SK-N-MC (cell line): ENCODE measurements at regions not wholly inside any gene's neighbourhood (a gene's known extent, or its start where the extent isn't known, plus 50 kb on each side); places are given as distances from the start of the nearest gene placed in this dataset.
"Not testable (repeated sequence)": the region's sequence is repeated elsewhere in the genome, so short reads cannot be mapped to it uniquely, and the experiment has no call there.

ENCODE experiments used
- DNase-seq: peaks from one replicate; pipeline ENCODE4 v3.0.0-alpha.2; 2011; ENCODE audit warnings: low read depth, low spot score
- H3K27ac ChIP-seq: fragments of 200-600 bp; sonication (generic); 2 replicates; pipeline ENCODE4 v1.5.1; 2016; ENCODE audit warnings: mixed run types
- H3K36me3 ChIP-seq: fragments of 200-600 bp; sonication (generic); 2 replicates; pipeline ENCODE4 v1.6.1; 2017; ENCODE audit warnings: antibody characterized with exemption, low read length, mixed read lengths; ENCODE audit not compliant: insufficient read depth
- H3K4me3 ChIP-seq: fragments of 200-600 bp; sonication (generic); 2 replicates; pipeline ENCODE4 v1.5.1; 2016
- H3K9ac ChIP-seq: fragments of 200-600 bp; sonication (generic); 2 replicates; pipeline ENCODE4 v1.8.0; 2017; ENCODE audit warnings: mixed run types, mixed read lengths; ENCODE audit not compliant: insufficient read length
- H3K9me3 ChIP-seq: fragments of 200-600 bp; sonication (generic); 2 replicates; pipeline ENCODE4 v1.6.1; 2017; ENCODE audit warnings: low read depth, mild to moderate bottlenecking, antibody characterized with exemption, low read length, moderate library complexity, mixed read lengths
- EZH2 ChIP-seq: fragments of 200-600 bp; sonication (generic); IDR thresholded peaks from one replicate; pipeline ENCODE4 v1.6.1; 2017; ENCODE audit warnings: antibody characterized with exemption
- FOXP2 ChIP-seq: optimal IDR thresholded peaks from 2 replicates; pipeline ENCODE3; 2011; ENCODE audit warnings: mild to moderate bottlenecking, moderate library complexity; ENCODE audit not compliant: insufficient read depth; ENCODE audit errors: extremely low read length, control extremely low read depth
- POLR2AphosphoS5 ChIP-seq: IDR thresholded peaks from 2 replicates; pipeline ENCODE4 v1.6.1; 2012; ENCODE audit warnings: mild to moderate bottlenecking, low read depth, low read length, borderline replicate concordance

DNA sequence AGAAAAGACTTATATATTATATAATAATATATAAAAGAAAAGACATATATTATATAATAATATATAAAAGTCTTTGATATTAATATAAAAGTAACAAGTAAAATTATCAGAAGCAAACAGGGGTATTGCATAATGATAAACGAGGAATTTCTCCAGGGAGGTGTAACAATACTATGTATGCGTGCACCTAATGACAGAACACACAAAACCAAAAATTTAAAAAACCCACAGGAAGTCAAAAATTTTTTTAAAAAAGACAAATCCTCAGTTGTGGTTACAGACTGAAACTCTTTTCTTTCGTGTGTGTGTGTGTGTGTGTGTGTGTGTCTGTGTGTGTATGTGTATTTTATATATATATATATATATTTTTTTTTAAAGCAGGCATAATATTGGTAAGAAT, 279.2 kb upstream of the DPP6 start:
- H3K9me3 ChIP-seq = no peaks in the 10 kb centered on the region
- DNase-seq = no peak
- TF ChIP-seq POLR2AphosphoS5 (no peak), FOXP2 (no peak), EZH2 (no peak)

DNA sequence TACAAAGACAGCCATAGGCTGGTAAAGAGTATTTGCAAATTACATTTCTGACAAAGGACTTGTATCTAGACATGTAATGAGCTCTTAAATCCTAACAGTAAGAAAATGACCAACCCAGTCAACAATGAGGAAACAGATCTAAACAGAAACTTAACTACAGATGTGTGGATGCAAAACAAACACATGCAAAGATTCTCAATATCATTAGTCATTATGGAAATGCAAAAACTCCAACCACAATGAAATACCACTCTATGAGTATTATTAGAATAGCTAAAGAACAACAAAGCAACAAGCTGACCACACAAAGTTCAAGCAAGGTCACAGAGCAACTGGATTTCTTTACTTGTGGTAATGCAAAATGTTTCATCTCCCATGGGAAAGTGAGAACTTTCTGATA, 275.3 kb upstream of the DPP6 start:
- not testable (repeated sequence) for H3K36me3 ChIP-seq, H3K27ac ChIP-seq, H3K9me3 ChIP-seq, H3K4me3 ChIP-seq, H3K9ac ChIP-seq, DNase-seq

More for the DNA sequence above, 279.2 kb upstream of the DPP6 start:
- Histone ChIP-seq H3K4me3 (no peak overlapping the region), H3K27ac (no peak overlapping the region), H3K9ac (no peak overlapping the region), H3K36me3 (no peaks in the 10 kb centered on the region)

DNA sequence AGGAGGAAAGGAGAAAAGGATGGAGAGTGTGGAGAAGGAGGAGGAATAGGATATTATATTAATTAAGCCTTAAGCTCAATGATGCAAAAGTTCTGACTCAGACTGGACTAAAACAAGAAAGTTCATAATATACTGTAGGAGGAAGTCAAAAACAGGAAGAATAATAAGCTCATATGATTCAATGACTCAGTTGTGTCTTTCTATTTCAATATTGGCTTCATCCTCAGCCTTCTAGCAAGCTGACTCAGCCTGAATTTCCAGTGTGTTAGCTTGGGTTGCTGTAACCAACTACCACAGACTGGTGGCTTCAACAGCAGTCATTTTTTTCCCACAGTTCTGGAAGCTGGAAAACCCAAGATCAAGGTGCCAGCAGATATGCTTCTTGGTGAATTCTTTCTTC, 254.8 kb upstream of the DPP6 start:
- not testable (repeated sequence) for H3K27ac ChIP-seq

DNA sequence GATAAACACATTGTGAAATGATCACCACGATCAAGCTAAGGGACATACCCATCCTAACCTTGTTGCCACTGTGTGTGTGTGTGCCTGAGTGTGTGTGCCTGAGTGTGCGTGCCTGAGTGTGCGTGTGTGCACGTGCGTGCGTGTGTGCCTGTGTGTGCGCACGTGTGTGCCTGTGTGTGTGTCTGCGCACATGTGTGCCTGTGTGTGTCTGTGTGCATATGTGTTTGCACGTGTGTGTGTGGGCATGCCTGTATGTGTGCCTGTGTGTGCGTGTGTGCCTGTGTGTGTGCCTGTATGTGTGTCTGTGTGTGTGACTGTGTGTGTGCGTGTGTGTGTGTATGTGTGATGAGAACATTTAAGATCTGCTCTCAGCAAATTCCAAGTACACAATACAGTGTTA, 244.1 kb upstream of the DPP6 start:
- TF ChIP-seq EZH2 = no peak
- no peak for TF ChIP-seq FOXP2

More for the DNA sequence above, 254.8 kb upstream of the DPP6 start:
- not testable (repeated sequence) for H3K9ac ChIP-seq, H3K36me3 ChIP-seq, H3K9me3 ChIP-seq, DNase-seq, H3K4me3 ChIP-seq

DNA sequence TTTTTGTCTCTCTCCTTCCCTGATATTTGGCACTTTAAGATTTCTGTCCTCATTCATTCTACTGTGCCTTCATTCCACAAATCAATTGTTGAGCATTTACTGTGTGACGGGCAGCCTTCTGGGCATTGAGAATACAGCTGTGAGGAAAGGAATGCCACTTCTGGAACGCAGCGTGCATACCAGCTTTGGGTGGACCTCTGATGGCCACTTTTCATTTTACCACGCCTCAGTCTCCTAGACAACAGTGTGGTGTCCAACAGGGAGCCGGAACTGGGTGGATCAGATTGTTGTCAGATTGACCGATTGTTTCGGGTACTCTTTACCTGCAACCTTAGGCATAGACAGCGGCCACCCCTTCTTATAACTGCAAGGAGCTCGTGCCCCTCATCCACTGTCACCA, 222.7 kb upstream of the DPP6 start:
- TF ChIP-seq EZH2 (no peak), POLR2AphosphoS5 (no peak), FOXP2 (no peak)
- Histone ChIP-seq H3K4me3 (no peak overlapping the region), H3K27ac (no peak overlapping the region), H3K36me3 (no peaks in the 10 kb centered on the region), H3K9ac (no peak overlapping the region), H3K9me3 (no peaks in the 10 kb centered on the region)
- no peak for DNase-seq

More for the DNA sequence above, 244.1 kb upstream of the DPP6 start:
- no peaks in the 10 kb centered on the region for H3K36me3 ChIP-seq
- no peaks in the 10 kb centered on the region for H3K9me3 ChIP-seq
- H3K4me3 ChIP-seq = no peak overlapping the region
- no peak overlapping the region for H3K9ac ChIP-seq
- H3K27ac ChIP-seq = no peak overlapping the region
- DNase-seq = no peak

DNA sequence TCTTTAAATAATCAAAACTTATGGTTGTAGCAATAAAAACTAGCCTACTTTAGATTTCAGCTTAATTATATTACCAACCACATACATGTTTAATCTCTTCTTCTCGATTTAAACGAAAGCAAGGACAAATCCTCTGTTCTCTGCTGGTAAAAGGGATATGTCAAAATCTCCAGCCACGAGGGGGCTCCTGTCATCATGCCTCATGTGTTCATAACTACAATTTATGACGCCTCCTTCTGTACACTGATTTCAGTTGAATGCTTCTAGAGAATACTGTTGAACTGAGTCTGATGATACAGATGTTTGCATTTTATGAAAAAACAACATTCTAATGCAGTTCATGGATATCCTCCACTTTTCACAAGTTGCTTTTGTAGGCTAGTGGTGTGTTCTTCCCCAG, 220.0 kb upstream of the DPP6 start:
- H3K36me3 ChIP-seq = no peaks in the 10 kb centered on the region
- TF ChIP-seq POLR2AphosphoS5 (no peak), FOXP2 (no peak), EZH2 (no peak)
- no peak overlapping the region for H3K4me3 ChIP-seq
- DNase-seq = no peak
- no peak overlapping the region for H3K27ac ChIP-seq
- H3K9ac ChIP-seq = no peak overlapping the region
- H3K9me3 ChIP-seq = no peaks in the 10 kb centered on the region

DNA sequence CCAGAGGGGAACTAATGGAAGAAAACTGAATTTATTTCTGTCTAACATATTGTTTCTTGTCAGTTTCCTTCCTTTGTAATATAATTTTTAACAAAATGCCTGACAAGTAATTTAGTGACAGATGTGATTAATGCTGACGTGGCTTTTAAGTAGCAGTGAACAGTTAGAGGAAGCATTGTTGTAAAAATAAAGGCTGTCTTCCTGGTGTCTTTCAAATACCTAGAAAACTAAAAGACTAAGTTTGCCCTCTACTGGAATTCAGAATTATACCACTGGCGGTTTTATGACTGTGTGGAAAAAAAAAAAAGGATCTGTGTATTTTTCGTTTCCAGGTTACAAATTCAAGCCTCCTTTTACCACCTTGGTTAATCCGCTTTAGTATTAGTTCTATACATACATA, 217.1 kb upstream of the DPP6 start:
- H3K4me3 ChIP-seq = no peak overlapping the region
- no peak for TF ChIP-seq EZH2
- TF ChIP-seq POLR2AphosphoS5 = no peak
- TF ChIP-seq FOXP2 = no peak
- H3K9me3 ChIP-seq = no peaks in the 10 kb centered on the region
- no peaks in the 10 kb centered on the region for H3K36me3 ChIP-seq
- no peak for DNase-seq
- no peak overlapping the region for H3K27ac ChIP-seq
- H3K9ac ChIP-seq = no peak overlapping the region

DNA sequence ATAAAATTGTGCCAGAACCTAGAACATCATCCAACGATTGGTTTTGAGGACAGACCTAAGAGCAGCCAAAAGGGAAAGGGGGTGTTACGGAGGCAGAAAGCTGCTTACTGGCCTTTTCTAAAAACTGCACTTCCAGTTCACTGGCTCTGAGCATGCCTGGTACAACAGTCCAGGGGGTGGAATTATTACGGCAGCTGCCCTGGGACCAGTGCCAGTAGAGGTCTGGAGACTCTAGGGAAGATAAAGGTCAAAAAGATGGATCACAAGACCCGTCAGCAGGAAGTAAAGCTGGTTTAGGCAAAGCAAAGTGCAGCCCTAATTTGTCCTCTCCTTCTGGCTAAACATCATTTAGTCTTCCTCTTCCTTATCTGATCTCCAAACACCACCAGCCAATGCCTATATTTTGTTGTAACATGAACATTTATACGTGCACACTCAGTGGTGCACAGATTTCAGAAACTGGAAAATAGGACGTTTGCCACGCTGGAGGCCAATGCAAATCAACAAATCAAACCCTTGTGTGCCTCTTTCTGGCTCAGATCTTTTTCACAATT, 216.4 kb upstream of the DPP6 start:
- Histone ChIP-seq H3K9ac (no peak overlapping the region), H3K9me3 (no peaks in the 10 kb centered on the region), H3K36me3 (no peaks in the 10 kb centered on the region), H3K27ac (no peak overlapping the region), H3K4me3 (no peak overlapping the region)
- no peak for DNase-seq
- TF ChIP-seq POLR2AphosphoS5 = no peak
- TF ChIP-seq FOXP2 = no peak
- TF ChIP-seq EZH2 = no peak

DNA sequence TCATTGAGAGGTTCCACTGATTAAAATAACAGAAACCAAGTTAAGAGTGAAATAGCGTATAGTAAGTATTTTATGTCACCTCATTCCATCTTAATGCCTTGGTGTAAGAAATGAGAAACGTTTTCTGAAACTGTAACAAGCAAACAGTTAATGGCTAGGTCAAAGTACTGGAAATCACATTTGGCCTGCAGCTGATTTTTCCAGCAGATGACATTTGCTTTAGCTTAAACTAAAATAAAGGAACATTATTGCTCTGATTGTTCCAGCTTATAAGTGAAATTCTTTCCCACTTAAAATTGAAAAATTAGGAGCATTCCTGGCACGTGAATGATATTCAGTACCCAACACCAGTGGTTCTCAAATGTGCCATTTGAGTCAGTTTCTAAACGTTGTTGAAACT, 213.6 kb upstream of the DPP6 start:
- Histone ChIP-seq H3K9ac (no peak overlapping the region), H3K36me3 (no peaks in the 10 kb centered on the region), H3K4me3 (no peak overlapping the region), H3K27ac (no peak overlapping the region), H3K9me3 (no peaks in the 10 kb centered on the region)
- TF ChIP-seq POLR2AphosphoS5 = no peak
- no peak for TF ChIP-seq EZH2
- no peak for DNase-seq

DNA sequence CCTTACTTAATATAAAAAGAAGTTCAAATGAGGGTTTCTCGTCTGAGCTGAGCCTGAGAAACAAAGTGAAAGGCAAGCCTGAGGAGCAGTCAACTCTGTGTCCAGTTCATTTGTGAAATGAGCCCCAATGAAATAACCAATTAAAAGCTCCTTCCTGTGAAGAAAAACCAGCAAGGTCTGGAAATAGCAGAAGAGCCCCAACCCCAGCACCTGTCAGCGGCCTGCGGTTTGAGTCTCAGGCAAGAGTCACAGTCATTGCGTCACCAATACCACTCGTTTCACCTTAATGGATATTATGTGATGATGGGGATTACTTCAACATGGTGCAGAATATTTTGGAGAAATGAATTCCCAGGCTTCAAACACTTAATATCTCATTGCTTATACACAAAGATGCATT, 211.3 kb upstream of the DPP6 start:
- no peak for DNase-seq
- H3K9me3 ChIP-seq = no peaks in the 10 kb centered on the region
- H3K4me3 ChIP-seq = no peak overlapping the region
- H3K36me3 ChIP-seq = no peaks in the 10 kb centered on the region
- no peak overlapping the region for H3K9ac ChIP-seq
- TF ChIP-seq POLR2AphosphoS5 (no peak), FOXP2 (no peak), EZH2 (no peak)
- H3K27ac ChIP-seq = no peak overlapping the region
